ENCODE measurements at regions not wholly inside any gene's neighbourhood (a gene's known extent, or its start where the extent isn't known, plus 50 kb on each side); places are given as distances from the start of the nearest gene placed in this dataset.

DNA sequence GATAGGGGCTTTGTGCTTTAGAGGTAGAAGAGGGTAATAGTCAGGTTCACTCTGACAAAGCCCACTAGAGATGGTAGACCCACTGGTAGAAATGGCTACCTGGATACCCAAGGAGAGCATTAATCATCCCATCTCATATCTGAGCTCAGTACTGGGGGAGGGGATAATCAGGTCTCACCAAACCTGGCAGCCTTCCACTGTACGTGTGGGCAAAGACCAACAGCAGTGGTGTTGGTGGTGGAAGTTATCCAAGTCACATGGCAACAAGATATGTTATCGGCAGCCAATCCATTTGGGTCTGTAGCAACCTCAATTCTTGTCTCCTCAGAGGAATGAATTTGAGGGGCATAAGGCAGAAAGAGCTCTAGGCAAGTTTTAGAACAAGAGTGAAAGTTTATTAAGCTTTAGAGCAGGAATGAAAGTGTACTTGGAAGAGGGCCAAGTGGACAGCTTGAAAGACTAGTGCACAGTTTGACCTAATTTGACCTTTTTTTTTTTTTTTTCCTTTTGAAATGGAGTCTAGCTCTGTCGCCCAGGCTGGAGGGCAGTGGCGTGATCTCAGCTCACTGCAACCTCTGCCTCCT is 67.0 kb upstream of the CXCL13 start:
- DNase-seq = no peak
